GM21717 (cell line): ENCODE measurements at regions not wholly inside any gene's neighbourhood (a gene's known extent, or its start where the extent isn't known, plus 50 kb on each side); places are given as distances from the start of the nearest gene placed in this dataset.
A peak's percentile ranks its signal among the peaks of the same experiment; 100 is the strongest.

Experiments used
- ATAC-seq: cut with Tn5 transposase; IDR thresholded peaks from one replicate; pipeline ENCODE4 v1.9.1; 2021; ENCODE audit warnings: mild to moderate bottlenecking, moderate library complexity; ENCODE audit not compliant: unreplicated experiment

DNA sequence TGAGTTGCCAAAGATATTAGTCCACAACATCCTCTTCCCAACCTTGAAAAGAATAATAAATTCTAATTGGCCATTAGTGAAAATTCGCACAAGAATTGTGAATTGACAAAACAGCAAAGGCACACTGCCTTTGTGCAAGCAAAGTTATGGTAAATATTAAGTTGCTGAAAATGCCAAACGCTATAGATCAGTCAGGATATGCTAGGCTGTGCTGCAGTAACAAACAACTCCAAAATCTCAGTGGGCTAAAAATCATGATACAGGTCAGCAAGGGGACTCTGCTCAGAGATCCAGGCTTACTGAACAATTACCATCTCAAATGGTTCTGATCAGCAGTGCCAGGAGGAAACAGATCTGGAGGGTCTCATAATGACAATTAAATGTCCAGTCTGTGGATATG, 238.0 kb upstream of the IGF1R start:
- ATAC-seq = no peak

DNA sequence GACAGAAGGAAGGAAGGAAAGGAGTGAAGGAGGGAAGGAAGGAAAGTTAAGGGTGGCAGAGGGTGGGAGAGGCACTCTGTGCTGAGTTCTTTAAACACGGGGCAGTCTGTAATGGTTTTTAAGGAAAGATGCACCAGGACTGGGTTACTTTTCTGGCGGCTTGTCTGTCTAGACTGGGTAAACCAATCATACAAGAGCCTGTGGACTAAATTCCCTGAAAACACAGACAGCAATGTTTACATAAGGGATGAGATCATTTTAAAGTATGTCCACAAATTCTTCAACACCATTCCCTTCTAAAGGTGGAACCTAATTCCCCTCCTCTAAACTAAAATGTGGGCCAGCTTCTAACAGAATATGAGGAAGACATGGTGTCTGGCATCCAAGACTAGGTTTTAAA, 235.5 kb upstream of the IGF1R start:
- no peak for ATAC-seq

DNA sequence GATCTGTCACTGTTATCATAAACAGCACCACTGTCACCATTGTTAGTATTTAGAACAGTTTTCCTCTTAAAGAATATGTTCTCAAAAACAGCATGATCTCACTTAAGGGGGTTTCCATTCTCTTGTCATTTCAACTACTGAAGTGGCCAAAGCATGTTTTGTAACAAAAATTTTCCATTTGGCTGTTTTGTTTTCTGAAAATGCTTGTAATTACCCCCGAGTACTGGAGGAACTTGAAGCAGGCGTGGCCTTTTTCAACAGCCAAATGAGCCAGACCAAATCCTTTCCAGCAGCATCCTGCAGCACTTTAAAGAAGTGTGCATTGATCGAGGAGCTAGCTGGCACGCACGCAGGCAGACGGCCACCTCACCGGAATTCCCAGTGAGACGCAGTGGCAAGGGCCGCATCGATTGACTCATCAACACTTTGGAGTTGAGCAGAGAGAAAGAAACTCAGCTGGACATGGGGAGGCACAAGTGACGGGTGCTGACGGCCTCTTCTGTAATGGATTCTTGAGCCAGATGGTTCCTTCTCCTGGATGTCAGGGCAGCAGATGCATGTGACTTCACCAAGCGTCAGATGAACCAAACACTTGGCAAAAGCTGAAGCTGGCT, 234.3 kb upstream of the IGF1R start:
- ATAC-seq = no peak

DNA sequence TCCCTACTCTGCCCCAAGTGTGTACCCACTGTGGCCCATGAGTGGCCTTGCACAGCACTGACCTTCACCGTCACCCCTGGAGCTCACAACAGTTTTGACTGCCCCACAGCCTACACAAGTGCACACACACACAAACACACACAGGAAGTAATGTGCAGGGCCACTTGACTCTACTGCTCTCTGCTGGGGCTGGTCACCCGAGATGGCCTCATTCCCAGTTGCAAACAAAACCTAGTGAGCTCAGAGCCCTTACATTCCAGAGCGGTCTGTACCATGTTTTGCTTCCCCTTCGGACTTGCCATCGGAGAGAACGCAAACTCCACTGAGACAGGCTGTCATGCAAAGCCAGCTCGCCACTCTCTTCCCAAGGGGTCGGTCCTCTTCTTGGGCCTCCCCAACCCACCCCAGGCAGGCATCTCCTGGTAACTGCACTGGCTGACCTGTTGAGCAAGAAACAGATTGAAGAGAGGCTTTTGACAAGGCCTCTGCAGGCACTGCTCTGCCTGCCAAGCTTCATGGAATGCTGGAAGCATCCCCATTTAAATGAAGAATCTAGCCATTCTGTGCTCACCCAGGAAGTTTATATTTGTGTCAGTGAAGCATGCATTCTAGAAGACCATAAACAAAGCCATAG, 232.0 kb upstream of the IGF1R start:
- no peak for ATAC-seq

DNA sequence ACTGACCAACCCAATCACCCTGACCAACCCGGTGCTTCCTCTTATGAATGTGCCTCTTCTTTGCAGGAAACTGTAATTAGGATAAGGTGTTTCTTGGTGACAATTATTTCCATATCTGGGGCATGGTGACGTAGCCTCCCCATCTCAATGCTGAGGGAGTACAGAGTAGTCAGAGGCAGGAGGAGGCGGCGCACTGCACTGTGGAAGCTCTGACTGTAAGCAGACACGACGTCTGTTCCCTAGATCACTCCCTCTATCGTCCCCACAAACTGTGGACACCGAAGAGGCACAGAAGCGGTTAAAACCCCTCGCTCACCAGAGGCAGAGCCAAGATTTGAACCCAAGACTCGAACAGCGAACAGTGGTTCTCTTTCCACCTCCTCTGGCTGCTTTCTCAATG, 231.0 kb upstream of the IGF1R start:
- no peak for ATAC-seq

DNA sequence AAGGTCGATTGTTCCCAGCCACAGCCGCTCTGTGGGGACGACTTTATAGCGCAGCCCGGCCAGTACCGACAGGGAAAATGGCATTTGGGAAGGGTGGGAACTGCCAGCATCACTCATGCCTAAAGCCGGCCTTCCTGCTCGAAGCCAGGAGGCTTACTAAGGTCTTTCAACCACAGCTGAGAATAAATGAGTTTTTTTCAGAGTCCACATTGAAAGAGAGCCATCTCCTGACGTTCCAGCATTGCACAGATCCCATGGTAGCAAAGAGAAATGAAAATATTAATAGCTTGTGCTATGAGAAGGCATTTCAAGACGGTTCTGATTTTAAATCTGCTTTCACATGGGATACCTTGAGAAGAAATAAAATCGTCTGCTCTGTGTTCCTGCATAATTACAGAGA, 230.2 kb upstream of the IGF1R start:
- ATAC-seq = no peak

DNA sequence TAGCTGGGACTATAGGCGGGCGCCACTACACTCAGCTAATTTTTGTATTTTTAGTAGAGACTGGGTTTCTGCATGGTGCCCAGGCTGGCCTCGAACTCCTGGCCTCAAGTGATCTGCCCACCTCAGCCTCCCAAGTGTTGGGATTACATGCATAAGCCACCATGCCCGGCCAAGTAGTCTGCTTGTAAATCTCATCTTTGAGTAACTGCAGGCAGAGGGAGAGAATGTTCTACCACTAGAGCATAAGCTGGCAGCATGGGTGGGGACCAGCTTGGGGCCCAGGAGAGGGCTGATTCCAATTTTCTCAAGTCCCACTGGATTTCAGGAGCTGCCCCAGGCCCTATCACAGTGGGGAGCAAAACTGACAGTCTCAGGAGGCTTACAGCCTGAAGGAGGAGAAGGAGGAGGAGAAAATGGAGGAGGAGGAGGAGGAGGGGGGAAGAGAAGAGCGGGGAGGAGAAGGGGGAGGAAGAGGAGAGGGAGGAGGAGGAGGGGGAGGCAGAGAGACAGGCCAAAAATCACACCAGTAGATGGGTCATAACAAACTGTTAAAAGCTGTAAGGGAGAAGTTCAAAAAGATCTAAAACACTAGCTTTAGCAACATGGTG, 229.1 kb upstream of the IGF1R start:
- ATAC-seq = no peak

DNA sequence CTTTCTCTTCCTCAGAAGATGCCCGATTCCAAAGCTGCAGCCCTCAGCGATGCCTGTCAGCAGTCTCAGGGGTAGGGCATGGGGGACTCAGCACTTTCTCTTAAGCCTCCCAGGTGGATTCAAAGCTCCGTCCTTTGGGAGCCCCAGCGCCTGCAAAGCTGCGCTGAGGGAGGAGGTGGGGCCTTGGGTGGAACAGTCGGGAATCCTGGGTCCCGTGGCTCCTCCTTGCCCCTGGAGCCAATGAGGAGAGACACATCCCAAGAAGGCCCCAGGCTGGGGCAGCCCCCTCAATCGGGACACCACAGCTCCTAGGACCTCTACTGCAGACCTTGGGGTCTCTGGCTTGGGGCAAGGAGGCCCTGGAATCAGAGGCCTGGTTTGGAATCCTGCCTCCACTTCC, 227.5 kb upstream of the IGF1R start:
- ATAC-seq = no peak

DNA sequence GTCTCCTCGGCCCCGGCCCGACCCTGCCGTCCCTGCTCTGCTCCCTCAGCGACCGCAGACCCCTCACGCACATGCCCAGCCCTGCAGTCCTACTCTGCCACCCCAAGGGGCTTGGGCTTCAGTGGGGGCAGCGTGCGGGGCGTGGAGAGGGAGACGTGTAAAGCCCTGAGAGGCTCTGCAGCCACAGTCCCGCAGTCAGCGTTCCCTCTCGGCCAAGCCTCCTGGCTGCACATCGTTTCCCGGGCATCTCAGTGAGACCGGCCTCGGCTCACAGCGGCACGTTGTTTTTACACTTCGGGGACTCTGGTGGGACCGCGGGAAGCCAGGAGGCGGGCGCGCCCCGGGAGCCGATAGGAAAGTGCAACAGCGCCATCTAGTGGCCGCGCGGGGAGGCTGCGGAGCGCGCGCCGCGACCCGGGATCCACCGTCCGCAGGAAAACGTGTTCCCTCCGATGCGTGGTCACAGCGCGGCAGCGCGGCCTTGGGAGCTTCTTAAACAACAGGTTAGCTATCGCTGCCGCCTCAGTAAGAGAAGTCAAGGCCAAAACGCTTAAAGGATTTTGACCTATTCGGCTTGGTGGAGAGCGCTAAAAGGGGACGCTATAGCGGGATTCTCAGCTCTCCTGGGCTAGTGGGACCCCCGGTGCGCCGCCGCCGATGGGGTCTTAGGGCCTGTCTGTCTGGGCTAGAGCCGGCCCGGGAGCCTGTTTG, 226.8 kb upstream of the IGF1R start:
- ATAC-seq = peak; percentile 79

DNA sequence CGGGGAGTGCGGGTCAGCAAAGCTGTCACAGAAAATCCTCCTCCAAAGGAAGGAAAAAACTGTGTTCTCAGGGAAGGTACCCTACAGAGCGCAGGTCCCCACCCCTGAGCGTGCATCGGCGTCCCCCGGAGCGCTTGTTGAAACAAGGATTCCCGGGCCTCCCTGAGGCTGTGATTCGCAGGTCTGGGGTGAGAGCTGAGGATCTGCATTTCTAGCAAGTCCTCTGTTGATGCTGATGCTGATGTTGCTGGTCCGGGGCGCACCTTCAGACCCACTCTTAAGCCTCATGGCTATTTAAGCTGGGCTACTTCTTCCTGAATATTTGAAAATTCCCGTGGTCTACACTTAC, 226.2 kb upstream of the IGF1R start:
- no peak for ATAC-seq

DNA sequence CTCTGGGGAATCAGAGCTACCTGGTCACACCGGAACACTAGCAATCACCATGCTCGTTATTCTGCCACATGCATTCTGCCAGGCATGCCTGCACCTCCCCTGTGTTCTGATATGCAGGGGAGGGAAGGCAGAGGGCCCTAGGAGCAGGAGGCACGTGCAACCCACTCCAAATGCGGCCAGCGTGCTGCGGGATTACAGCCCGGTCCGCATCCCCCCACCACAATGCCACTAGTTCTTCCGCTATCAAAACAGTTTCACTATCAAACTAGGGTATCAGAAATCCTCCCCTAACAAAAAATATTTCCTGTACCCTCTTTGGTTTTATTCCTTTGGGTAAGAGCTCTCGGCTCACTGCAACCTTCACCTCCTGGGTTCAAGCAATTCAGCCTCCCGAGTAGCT, 223.2 kb upstream of the IGF1R start:
- no peak for ATAC-seq

DNA sequence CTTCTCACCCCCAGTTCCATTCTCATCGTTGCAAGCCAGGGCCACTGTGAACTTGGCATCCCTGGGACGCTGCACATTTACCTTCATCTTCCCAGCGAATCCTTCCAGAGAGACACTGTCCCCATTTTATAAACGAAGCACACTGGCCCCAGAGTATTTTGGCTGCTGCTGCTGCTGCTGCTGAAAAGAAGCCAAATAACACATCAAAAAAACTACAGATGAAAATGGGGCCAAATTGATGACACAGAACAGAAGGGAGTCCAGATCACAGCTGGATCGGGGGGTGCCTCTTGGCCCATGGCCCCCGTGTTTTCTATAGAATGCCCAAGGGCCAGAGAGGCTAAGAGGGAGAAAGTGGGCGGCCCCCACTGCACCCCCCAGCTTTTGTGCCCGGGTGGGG, 221.0 kb upstream of the IGF1R start:
- ATAC-seq = no peak

DNA sequence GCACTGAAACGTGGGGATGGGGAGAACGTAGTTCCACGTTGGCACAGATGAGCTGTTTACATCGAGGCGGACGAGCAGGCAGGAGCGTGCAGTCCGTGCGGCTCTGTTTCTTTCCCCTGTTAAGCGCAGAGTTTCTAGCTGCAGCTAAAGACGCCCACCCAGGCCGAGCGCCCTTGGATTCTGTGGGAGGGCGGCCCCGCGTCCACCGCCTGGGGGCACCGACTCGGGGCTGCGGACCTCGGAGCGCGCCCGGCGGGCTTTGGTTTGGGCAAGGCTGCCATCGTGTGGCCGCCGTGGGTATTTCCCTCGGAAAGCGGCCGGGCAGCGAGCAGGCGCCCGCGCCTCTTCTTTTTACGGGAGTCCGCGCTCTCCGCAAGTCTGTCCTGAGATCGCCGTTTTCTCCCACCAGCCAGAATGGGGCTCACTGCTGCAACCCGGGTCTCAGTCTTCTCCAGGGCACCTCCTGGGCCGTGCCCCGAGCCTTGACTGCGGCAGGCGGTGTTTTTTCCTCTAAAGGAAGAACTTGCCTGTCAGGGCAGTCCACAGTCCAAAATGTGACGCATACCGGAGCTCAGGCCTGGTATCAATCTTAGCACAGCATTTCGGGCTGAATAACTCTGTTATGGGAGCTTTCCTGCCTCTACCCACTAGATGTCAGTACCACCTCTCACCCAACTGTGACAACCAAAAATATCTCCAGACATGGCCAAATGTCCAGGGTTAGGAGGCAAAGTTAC, 219.9 kb upstream of the IGF1R start:
- peak; percentile 59 for ATAC-seq

DNA sequence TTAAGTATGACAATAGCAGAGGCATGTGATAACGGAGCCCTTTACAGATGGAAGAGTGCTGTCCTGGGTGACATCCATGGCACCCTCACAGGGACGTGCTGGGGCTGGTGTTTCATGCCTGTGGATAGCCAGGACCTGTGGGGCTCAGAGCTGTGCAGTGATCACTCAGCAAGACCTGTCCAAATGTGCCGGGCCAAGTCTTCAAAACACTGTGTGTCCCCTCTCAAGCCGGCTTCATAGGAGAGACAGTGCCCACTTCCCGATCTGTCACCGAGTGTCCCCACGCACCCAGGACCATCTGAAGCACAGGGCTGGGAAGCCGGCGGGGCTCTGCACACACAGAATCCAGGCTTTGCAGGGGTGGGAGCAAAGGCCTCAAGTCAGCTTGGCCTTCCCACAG, 217.2 kb upstream of the IGF1R start:
- no peak for ATAC-seq

DNA sequence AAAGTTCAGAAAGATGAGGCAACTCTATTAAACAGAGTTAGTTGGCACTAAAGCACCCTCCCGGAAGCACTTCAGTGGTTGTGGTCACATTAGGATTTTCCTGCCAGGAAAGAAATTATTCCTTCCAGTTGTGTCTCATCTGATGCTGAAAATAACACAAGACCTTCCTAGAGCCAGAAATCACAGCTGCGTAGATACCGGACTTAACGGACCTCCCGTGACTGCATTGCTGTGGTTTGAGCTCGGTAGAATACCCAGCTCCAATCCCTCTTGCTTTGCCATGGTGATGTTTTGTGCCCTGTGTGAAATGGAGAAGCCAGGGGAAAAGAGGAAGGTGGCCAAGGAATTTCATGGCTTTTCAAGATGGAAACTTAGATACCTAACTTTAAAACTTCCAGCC, 215.0 kb upstream of the IGF1R start:
- no peak for ATAC-seq

DNA sequence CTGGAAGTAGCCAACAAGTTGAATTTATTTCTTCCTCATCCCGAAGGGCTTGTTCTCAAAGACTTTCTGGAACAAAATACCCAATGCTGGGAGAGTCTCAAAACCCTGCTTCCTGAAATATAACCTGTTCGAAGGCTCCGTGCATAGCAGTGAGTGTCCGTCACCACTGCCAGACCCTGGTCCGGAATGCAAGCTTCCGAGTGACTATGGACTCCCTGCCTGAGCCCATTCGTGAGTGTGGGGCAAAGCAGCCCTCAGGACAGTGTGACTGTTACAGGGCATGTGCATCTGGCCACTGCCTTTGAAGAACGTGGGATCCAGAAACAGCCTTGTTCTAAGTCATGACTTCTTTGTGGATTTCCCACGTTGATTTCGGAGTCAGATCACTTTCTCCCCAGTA, 214.5 kb upstream of the IGF1R start:
- ATAC-seq = no peak

DNA sequence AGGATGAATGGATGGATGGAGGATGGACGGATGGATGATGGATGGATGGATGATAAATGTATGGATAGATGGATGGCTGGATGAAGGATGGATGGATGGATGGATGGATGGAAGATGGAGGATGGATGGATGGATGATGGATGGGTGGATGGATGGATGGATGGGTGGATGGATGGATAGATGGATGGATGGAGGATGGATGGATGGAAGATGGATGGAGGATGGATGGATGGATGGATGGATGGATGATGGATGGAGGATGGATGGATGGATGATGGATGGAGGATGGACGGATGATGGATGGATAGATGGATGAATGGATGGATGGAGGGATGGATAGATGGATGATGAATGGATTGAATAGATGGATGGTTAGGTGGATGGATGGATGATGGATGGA, 210.6 kb upstream of the IGF1R start:
- no peak for ATAC-seq

DNA sequence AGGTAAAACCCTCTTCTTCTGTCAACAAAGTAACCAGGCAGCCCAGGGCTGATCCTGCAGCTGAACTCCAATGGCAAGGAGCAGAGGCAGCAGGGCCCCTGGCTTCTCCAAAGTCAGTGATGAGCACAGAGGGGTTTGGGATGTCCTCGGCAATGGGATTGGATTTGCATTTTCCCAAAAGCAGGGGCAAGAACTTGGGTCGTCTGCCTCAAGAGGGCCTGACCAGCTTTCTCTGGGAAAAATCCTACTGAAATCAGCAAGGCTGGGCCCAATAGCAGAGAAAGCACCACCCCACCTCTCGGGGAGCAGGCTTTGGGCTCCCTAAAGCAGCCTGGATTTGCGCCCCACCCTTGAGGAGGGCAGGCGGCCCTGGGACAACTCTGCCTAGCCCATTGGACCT, 210.0 kb upstream of the IGF1R start:
- no peak for ATAC-seq

DNA sequence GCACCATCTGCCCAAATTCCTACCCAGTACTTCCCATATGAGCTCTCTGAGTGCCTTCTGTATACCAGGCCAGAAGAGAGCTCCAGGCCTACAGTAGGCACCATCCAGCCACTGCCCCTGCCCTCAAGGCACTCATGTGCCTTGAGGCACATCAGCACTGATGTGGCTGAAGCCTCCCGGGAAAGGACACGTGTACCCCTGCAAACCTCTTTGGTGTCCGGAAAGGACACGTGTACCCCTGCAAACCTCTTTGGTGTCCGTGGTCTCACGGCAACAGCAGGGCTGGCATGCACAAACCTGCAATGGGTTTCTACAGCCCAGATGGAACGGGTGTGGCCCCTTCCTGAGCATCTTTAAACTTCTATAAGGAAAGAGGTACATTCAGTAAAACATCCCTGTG, 209.4 kb upstream of the IGF1R start:
- no peak for ATAC-seq

DNA sequence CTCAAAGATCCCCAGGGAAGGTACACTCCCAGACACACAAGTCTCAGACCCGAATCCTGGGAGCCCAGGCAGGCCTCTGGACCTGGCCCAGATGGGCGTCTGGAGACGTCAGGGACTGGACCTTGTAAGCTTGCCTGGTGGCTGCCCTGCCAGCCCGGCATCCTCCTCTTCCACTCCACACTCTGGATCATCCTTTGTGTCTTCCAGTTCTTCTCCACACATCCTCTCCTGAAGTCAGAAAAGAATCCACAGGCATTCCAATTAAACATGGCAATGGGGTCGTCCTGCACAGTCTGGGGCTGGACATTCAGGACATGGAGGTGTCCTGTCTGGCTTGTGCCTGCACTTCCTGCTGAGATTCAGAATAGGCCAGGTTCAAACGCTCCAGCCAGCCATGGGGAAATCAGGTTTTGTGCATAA, 208.8 kb upstream of the IGF1R start:
- ATAC-seq = no peak

DNA sequence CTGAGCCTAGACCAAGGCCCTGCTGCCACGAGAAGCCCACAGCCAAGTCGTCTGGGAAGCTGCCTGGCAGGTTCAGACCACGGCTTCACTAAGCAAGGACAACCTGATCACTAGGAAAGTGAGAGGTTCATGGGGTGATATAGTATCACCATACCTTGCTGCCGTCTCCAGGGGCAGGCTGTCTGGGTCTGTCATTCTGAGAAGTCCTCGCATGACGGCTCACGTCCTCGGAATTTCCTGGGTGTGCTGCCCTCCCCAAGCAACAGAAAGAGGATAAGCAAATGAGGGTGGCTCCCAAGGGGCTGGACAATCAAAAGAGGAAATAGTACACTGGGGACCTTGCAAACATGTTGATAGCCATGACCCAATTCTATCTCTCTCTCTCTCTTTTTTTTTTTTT, 207.4 kb upstream of the IGF1R start:
- ATAC-seq = no peak

DNA sequence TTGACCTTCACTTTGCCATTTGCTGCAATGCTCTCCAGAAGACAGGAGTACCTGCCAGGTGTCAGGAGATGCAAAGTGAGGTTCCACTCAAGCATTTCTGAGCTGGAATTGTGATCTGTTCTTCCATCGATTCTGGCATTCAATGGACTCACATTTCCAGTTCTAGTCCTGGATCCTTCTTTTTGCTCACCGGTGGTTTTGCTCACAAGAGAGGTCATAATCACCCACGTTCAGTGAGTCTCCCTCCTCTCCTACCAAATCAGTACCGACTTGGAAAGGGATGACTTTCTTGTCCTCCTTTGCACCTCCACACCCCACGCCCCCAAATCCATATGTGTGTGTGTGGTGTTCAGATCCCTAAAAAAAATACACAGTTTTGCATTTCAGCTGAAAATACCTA, 206.7 kb upstream of the IGF1R start:
- ATAC-seq = no peak
